ENCODE measurements at regions not wholly inside any gene's neighbourhood (a gene's known extent, or its start where the extent isn't known, plus 50 kb on each side); places are given as distances from the start of the nearest gene placed in this dataset.

DNA sequence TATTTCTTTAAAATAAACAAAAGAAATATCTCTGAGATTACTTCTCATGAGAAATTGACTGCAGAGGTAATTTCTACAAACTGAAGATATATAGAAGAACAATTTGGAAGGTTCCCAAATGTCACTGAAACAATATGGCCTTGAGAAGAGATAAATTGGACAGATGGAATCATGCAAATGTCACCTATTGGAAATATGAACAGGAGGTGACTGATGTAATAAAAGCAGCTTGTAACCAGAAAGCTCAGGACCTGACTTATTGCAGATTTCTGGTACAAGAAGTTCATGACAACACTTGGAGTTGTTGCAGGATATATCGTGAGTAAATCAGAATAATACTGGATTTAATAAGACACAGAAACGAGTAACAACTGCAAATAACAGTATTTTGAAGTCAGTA is 93.3 kb upstream of the TRHDE start:
- TF ChIP-seq, protein P1, sequence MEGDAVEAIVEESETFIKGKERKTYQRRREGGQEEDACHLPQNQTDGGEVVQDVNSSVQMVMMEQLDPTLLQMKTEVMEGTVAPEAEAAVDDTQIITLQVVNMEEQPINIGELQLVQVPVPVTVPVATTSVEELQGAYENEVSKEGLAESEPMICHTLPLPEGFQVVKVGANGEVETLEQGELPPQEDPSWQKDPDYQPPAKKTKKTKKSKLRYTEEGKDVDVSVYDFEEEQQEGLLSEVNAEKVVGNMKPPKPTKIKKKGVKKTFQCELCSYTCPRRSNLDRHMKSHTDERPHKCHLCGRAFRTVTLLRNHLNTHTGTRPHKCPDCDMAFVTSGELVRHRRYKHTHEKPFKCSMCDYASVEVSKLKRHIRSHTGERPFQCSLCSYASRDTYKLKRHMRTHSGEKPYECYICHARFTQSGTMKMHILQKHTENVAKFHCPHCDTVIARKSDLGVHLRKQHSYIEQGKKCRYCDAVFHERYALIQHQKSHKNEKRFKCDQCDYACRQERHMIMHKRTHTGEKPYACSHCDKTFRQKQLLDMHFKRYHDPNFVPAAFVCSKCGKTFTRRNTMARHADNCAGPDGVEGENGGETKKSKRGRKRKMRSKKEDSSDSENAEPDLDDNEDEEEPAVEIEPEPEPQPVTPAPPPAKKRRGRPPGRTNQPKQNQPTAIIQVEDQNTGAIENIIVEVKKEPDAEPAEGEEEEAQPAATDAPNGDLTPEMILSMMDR (IDR thresholded peaks at IDR 0.05; ENCODE audit: low read length): no peak
- TF ChIP-seq EZH2 (IDR thresholded peaks at IDR 0.05; ENCODE audit: borderline replicate concordance, low read length): no peak

Data from OCI-LY1 (cell line).